ENCODE measurements at regions not wholly inside any gene's neighbourhood (a gene's known extent, or its start where the extent isn't known, plus 50 kb on each side); places are given as distances from the start of the nearest gene placed in this dataset.

DNA sequence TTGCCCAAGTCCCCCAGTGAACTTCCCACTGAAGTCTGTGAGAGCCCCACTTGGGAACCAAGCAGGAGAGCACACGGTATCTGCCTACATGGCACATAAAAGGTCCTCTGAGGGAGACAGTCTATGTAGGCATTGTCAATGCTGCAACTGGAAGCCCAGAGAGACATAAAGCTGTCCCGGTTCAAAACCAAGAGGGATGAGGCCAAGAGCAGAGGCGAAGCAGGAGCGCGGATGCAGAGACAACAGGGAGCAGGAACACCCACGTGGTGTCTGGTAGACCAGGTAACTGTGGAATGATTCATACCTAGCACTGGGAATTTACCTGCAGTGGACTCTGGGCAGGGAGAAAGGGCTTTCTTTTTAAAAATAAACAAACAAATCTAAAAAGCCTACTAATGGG, 233.1 kb upstream of the SOX11 start:
- TF ChIP-seq, protein P1, sequence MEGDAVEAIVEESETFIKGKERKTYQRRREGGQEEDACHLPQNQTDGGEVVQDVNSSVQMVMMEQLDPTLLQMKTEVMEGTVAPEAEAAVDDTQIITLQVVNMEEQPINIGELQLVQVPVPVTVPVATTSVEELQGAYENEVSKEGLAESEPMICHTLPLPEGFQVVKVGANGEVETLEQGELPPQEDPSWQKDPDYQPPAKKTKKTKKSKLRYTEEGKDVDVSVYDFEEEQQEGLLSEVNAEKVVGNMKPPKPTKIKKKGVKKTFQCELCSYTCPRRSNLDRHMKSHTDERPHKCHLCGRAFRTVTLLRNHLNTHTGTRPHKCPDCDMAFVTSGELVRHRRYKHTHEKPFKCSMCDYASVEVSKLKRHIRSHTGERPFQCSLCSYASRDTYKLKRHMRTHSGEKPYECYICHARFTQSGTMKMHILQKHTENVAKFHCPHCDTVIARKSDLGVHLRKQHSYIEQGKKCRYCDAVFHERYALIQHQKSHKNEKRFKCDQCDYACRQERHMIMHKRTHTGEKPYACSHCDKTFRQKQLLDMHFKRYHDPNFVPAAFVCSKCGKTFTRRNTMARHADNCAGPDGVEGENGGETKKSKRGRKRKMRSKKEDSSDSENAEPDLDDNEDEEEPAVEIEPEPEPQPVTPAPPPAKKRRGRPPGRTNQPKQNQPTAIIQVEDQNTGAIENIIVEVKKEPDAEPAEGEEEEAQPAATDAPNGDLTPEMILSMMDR (conservative IDR thresholded peaks at IDR 0.05) = no peak
- TF ChIP-seq EZH2 (IDR thresholded peaks at IDR 0.05; ENCODE audit: low read depth) = no peak
